Osteoblast (primary cell): ENCODE measurements at regions not wholly inside any gene's neighbourhood (a gene's known extent, or its start where the extent isn't known, plus 50 kb on each side); places are given as distances from the start of the nearest gene placed in this dataset.

Experiments used
- DNase-seq: peaks from one replicate; pipeline ENCODE4 v3.0.0; 2011; ENCODE audit warnings: low spot score, mixed read lengths; ENCODE audit not compliant: insufficient read length; ENCODE audit errors: missing footprints
- H2AFZ ChIP-seq: 2 replicates; pipeline ENCODE4 v1.6.0; 2011; ENCODE audit warnings: mild to moderate bottlenecking, low read length
- H3K27ac ChIP-seq: 2 replicates; pipeline ENCODE4 v1.5.1; 2011; ENCODE audit warnings: mild to moderate bottlenecking, low read depth, low read length, moderate library complexity
- H3K27me3 ChIP-seq: 2 replicates; pipeline ENCODE4 v1.6.0; 2012; ENCODE audit warnings: mild to moderate bottlenecking, control low read depth, inconsistent platforms, low read length, moderate library complexity; ENCODE audit not compliant: insufficient read depth
- H3K36me3 ChIP-seq: 2 replicates; pipeline ENCODE4 v1.5.1; 2011; ENCODE audit warnings: mild to moderate bottlenecking, low read length, control low read depth, moderate library complexity; ENCODE audit not compliant: insufficient read depth
- H3K4me1 ChIP-seq: 2 replicates; pipeline ENCODE4 v1.5.1; 2011; ENCODE audit warnings: mild to moderate bottlenecking, low read length, control low read depth, moderate library complexity; ENCODE audit not compliant: insufficient read depth
- H3K4me2 ChIP-seq: 2 replicates; pipeline ENCODE4 v1.6.0; 2011; ENCODE audit warnings: mild to moderate bottlenecking, low read length; ENCODE audit not compliant: insufficient read depth
- H3K4me3 ChIP-seq: fragments of 200-600 bp; sonication (generic); 3 replicates; pipeline ENCODE4 v1.5.1; 2012; ENCODE audit warnings: mild to moderate bottlenecking, low read length, inconsistent platforms; ENCODE audit not compliant: insufficient read depth
- H3K79me2 ChIP-seq: 2 replicates; pipeline ENCODE4 v1.6.0; 2012; ENCODE audit warnings: mild to moderate bottlenecking, low read length, control low read depth, inconsistent platforms; ENCODE audit not compliant: insufficient read depth
- H3K9me3 ChIP-seq: 2 replicates; pipeline ENCODE4 v1.5.1; 2011; ENCODE audit warnings: low read depth, low read length, control low read depth
- H4K20me1 ChIP-seq: 2 replicates; pipeline ENCODE4 v1.6.0; 2012; ENCODE audit warnings: mild to moderate bottlenecking, low read length, control low read depth; ENCODE audit not compliant: insufficient read depth
- TF ChIP-seq, protein P1 (sequence below): IDR thresholded peaks from 2 replicates; pipeline ENCODE4 v1.5.1; 2011; ENCODE audit warnings: mild to moderate bottlenecking, low read depth, low read length, moderate library complexity; ENCODE audit errors: extremely low read depth

DNA sequence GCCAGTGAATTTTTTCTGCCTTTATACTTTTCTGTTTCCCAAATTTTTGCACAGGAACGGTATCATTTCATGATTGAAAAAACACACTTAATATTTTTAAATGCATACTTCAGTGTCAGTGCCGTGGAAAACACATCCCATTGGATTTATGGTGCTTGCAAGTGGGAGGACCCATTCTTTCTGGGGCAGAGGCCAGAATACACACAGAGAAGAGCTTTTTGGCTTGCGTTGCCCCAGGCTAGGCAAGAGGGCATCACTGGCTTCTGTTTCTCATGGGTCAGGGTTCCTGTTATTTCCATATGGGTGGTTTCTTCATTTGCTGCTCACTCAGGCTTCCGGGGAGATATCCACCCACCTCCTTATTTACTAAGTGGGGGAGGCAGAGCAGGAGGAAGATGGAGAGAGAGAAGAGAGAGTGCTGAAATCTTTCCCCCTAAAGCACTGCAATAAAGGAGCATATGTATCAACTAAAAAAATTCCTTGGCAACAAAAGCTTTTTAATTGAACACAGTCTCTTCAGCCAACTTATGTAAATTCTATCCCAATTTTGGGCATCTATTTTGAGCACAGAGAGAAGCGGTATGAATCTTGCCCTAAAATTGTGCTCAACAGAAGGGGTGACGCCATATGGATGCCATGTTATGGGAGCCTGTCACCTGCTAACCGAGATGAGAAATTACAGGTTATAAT is 66.0 kb upstream of the KIRREL3 start:
- H3K36me3 ChIP-seq = no peaks in the 10 kb centered on the region
- H4K20me1 ChIP-seq = no peaks in the 10 kb centered on the region
- H3K4me1 ChIP-seq = peaks cover 3% of the 10 kb centered on the region
- no peak overlapping the region for H3K4me3 ChIP-seq
- H3K27ac ChIP-seq = no peak overlapping the region
- H3K9me3 ChIP-seq = no peaks in the 10 kb centered on the region
- no peaks in the 10 kb centered on the region for H3K79me2 ChIP-seq
- H3K4me2 ChIP-seq = peak overlapping the region; percentile 13
- TF ChIP-seq, protein P1, sequence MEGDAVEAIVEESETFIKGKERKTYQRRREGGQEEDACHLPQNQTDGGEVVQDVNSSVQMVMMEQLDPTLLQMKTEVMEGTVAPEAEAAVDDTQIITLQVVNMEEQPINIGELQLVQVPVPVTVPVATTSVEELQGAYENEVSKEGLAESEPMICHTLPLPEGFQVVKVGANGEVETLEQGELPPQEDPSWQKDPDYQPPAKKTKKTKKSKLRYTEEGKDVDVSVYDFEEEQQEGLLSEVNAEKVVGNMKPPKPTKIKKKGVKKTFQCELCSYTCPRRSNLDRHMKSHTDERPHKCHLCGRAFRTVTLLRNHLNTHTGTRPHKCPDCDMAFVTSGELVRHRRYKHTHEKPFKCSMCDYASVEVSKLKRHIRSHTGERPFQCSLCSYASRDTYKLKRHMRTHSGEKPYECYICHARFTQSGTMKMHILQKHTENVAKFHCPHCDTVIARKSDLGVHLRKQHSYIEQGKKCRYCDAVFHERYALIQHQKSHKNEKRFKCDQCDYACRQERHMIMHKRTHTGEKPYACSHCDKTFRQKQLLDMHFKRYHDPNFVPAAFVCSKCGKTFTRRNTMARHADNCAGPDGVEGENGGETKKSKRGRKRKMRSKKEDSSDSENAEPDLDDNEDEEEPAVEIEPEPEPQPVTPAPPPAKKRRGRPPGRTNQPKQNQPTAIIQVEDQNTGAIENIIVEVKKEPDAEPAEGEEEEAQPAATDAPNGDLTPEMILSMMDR = no peak
- H2AFZ ChIP-seq = no peak overlapping the region
- no peak for DNase-seq
- H3K27me3 ChIP-seq = peaks cover 39% of the 10 kb centered on the region

DNA sequence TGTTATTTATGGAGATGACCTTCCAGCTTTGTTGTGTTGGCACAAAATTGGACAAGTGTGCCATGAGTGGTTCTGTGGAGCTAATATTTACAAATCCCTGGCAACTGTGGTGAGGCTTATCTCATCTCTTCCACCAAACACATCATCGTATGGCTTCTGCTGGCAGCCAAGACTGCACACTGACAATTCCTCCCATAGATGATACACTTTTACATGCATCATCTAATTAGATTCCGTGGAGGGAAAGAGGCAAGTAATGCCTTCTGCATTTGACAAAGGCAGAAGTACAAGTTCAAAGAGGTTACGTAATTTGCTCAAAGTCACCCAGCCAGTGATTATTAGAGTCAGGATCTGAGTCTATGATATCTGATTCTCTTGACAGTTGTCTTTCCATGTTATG is 62.7 kb upstream of the KIRREL3 start:
- TF ChIP-seq, protein P1 = no peak
- H3K27me3 ChIP-seq = peaks cover 47% of the 10 kb centered on the region
- H3K36me3 ChIP-seq = no peaks in the 10 kb centered on the region
- no peak overlapping the region for H3K27ac ChIP-seq
- H3K9me3 ChIP-seq = no peaks in the 10 kb centered on the region
- no peak overlapping the region for H3K4me3 ChIP-seq
- H3K4me1 ChIP-seq = peaks cover 3% of the 10 kb centered on the region
- DNase-seq = no peak
- H2AFZ ChIP-seq = no peak overlapping the region
- H3K4me2 ChIP-seq = no peak overlapping the region
- H3K79me2 ChIP-seq = no peaks in the 10 kb centered on the region
- no peaks in the 10 kb centered on the region for H4K20me1 ChIP-seq

DNA sequence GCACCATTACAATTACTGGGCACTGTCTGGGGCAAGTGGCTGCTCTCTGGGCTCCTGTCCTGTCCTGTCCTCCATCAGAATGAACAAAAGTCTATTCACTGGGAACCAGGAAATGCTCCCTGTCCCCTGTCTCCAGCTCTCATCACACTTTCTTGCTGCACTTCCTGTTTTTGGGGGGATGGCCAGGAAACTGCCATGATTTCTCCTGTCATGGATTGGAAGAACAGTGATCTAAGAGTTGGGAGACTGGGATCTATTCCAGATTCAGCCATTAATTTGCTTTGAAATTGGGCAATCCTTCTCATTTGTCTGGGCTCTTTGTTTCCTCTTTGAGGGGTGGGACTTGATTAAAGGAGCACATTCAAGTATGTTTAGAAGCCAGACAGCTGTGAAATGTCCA is 61.4 kb upstream of the KIRREL3 start:
- Histone ChIP-seq H3K4me1 (peaks cover 3% of the 10 kb centered on the region), H3K27me3 (peaks cover 39% of the 10 kb centered on the region), H2AFZ (no peak overlapping the region), H3K9me3 (no peaks in the 10 kb centered on the region), H3K4me2 (no peak overlapping the region), H4K20me1 (no peaks in the 10 kb centered on the region), H3K36me3 (no peaks in the 10 kb centered on the region), H3K79me2 (no peaks in the 10 kb centered on the region), H3K27ac (no peak overlapping the region), H3K4me3 (no peak overlapping the region)
- no peak for DNase-seq
- TF ChIP-seq, protein P1 = no peak

DNA sequence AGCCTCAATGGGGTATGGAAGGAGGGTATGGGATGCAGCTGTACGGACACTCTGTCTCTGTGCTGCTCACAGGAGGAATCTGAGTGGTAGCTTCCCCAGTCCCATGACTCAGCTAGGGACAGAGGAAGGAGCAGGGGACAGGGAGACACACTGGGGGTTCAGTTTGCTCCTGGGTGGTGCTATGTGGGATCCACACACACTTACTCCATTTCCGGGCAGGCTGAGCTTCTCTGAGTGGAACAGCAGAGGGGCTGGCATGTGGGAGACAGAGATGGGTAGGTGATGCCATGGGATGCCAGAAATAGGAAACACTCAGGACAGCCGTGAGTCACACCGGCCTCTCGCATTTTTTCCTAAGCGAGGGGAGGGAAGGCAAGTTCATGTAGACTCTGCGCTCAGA is 59.2 kb upstream of the KIRREL3 start:
- peaks cover 34% of the 10 kb centered on the region for H3K27me3 ChIP-seq
- TF ChIP-seq, protein P1 = no peak
- H3K4me1 ChIP-seq = no peaks in the 10 kb centered on the region
- H3K4me2 ChIP-seq = no peak overlapping the region
- H3K36me3 ChIP-seq = no peaks in the 10 kb centered on the region
- no peak for DNase-seq
- no peak overlapping the region for H2AFZ ChIP-seq
- H3K79me2 ChIP-seq = no peaks in the 10 kb centered on the region
- H4K20me1 ChIP-seq = no peaks in the 10 kb centered on the region
- H3K4me3 ChIP-seq = no peak overlapping the region
- H3K9me3 ChIP-seq = no peaks in the 10 kb centered on the region
- H3K27ac ChIP-seq = no peak overlapping the region
